GM21390 (cell line): ENCODE measurements at regions not wholly inside any gene's neighbourhood (a gene's known extent, or its start where the extent isn't known, plus 50 kb on each side); places are given as distances from the start of the nearest gene placed in this dataset.
"Not testable (repeated sequence)": the region's sequence is repeated elsewhere in the genome, so short reads cannot be mapped to it uniquely, and the experiment has no call there.

ENCODE experiments used
- ATAC-seq: cut with Tn5 transposase; IDR thresholded peaks from one replicate; pipeline ENCODE4 v1.9.1; 2021; ENCODE audit not compliant: unreplicated experiment

- no peak for ATAC-seq
Measured at GRCh38 chr7:110413038-110413437, 677.9 kb upstream of the LRRN3 start.

- no peak for ATAC-seq
Measured at GRCh38 chr7:110417611-110418010, 673.3 kb upstream of the LRRN3 start.

GRCh38 chr7:110418659-110419280, 672.2 kb upstream of the LRRN3 start:
- no peak for ATAC-seq

GRCh38 chr7:110420788-110421187, 670.1 kb upstream of the LRRN3 start:
- ATAC-seq = no peak

GRCh38 chr7:110421490-110422241, 669.3 kb upstream of the LRRN3 start:
- no peak for ATAC-seq

DNA sequence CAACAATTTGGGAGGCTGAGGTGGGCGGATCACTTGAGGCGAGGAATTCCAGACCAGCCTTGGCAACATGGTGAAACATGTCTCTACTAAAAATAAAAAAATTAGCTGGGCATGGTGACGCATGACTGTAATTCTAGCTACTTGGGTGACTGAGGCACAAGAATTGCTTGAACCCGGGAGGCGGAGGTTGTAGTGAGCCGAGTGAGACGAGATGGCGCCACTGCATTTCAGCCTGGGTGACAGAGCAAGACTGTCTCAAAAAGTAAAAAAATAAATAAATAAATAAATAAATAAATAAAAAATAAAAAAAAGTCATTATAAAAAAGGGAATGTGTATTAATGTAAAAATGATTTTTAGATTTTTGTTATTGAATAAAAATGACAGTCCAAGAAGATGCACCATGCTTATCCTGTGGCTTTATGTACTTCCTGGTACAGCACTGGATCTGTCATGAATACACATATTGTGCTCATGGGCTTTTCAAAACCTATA, 658.8 kb upstream of the LRRN3 start:
- ATAC-seq = no peak

DNA sequence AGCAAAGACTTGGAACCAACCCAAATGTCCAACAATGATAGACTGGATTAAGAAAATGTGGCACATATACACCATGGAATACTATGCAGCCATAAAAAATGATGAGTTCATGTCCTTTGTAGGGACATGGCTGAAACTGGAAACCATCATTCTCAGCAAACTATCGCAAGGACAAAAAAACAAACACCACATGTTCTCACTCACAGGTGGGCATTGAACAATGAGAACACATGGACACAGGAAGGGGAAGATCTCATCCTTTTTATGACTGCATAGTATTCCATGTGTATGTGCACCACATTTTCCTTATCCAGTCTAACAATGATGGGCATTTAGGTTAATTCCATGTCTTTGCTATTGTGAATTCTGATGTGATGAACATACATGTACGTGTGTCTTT, 652.0 kb upstream of the LRRN3 start:
- ATAC-seq = not testable (repeated sequence)

- peak; percentile 71 for ATAC-seq
Measured at GRCh38 chr7:110442381-110442837, 648.5 kb upstream of the LRRN3 start.

DNA sequence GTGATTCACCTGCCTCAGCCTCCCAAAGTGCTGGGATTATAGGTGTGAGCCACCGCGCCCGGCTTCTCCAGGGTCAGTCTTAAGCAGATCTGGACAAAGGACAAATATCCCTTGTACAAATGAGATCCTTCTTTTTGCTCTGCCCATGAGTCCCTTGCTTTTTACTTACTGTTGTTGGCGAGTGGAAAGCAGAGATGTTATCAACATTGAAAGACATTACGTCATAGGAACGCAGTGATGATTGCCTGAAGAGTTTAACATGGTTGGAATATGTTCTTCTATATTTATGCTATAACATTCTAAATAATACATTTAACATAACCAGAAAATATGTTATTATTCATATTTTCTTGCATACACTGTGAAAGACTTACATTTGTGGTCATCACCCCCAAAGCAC, 644.3 kb upstream of the LRRN3 start:
- ATAC-seq = no peak

- peak; percentile 69 for ATAC-seq
Measured at GRCh38 chr7:110448918-110449317, 642.0 kb upstream of the LRRN3 start.

DNA sequence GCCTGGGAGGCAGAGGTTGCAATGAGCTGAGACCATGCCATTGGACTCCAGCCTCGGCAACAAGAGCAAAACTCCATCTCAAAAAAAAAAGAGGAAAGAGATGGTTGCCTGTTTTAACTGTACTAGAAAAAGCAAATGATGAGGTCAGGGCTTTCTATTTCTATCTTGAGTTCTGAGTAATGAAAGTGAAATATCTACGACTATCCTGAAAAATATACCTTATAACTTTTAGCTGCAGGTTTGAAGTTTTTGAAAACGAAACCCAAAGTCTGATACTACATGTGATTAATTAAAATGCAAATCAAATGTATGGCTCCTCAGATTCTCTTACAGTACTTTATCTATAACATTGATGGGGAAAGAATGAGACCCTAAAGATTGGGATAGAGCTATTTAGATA, 636.2 kb upstream of the LRRN3 start:
- peak; percentile 70 for ATAC-seq

DNA sequence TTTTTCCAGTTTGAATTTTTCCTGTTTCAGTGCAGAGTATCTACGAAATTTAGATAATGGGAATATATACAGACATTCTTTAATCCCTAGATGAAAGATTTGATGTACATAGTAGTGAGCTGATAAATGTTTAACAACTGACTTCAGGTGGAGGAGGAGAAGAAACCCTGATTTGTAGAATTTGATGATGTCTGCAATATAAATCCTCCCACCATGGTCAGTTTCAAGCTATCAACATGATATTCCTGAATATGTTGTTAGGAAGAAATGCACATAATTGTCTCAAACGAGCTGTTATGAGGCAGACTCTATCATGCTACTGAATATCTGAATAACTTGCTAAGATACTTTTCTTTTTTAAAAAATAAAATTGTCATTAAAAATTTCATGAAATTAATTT, 629.3 kb upstream of the LRRN3 start:
- ATAC-seq = no peak

GRCh38 chr7:110470420-110470819, 620.5 kb upstream of the LRRN3 start:
- no peak for ATAC-seq

GRCh38 chr7:110472419-110472818, 618.5 kb upstream of the LRRN3 start:
- not testable (repeated sequence) for ATAC-seq

GRCh38 chr7:110480964-110481363, 610.0 kb upstream of the LRRN3 start:
- no peak for ATAC-seq

DNA sequence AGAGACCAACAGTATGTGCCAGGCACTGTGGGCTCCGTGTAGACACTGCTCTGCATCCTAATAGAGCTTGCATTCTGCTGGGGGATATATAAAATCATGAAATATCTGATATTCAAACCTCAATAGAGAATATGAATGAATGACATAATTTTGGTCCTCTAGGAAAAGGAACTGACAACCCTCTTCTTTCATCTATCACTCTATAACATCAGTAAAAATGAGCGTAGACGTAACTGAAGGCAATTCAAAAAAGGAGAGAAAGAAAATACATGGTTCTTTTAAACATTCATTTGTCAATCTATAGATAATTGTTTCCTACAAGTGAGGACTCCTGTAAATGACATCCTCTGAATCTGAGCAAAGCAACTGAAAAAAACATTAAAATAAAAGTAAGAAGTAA, 607.4 kb upstream of the LRRN3 start:
- no peak for ATAC-seq

GRCh38 chr7:110484356-110484755, 606.6 kb upstream of the LRRN3 start:
- no peak for ATAC-seq

DNA sequence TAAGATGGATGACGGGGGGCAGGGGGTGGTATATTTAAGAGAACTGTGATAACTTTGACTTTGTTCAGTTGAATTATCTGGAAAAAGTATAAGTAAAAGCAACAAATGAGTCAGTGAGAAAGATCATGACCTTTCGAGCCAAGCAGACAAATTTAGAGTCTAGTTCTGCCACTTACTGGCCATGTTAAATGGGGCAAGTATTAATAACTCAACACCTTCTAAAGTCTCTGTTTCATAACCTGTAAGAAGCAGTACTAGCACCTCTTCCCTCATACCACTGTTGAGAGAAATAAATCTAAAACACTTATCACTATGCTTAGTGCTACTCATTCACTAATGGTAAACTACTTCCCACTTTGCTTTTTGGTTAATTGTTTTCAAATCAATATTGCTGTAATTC, 604.4 kb upstream of the LRRN3 start:
- ATAC-seq = peak; percentile 60

- no peak for ATAC-seq
Measured at GRCh38 chr7:110502888-110503465, 588.0 kb upstream of the LRRN3 start.

- no peak for ATAC-seq
Measured at GRCh38 chr7:110507369-110507768, 583.6 kb upstream of the LRRN3 start.

DNA sequence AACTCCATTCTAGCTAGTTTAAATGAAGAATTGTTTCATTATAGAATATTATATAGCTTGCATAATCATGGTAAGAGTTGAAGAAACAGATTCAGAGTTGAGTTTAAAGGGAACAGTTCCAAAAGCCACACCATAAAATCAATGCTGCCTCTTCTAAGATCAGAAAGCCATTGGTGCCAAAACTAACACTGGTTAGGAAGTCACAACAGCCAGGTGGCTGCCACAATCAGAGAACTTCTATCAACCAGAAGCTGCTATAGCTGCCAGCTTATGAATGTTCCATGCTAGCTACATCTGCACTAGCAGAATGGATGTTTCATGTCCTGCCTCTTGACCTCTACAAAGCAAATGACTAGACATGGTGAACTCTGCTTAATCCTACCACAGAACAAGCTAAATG, 583.1 kb upstream of the LRRN3 start:
- no peak for ATAC-seq

DNA sequence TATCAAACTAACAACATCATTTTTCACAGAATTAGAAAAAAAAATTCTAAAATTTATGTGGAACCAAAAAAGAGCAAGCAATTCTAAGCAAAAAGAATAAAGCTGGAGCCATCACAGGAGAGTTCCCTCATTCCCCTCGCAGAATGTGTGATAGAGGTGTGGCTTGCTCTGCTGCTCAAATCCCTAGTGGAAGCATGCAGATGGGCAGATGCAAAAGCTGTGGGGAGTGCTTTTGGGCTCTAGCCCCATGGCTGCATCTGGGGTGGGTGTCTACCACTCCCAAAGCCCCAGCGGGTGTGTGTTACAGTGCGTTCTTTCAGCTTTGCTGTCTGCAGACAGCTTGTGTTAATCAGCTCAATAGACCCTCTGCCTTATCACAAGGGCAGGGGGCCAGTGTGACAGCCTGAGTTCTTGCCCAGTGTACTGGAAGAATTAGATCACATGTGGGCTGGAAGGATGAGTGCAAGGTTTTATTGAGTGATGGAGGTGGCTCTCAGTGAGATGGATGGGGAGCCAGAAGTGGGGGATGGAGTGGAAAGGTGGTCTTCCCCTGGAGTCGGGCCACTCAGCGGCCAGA, 575.9 kb upstream of the LRRN3 start:
- not testable (repeated sequence) for ATAC-seq
